ENCODE measurements at regions not wholly inside any gene's neighbourhood (a gene's known extent, or its start where the extent isn't known, plus 50 kb on each side); places are given as distances from the start of the nearest gene placed in this dataset.

- 84 to 88% methylated on average over 3 of the region's 3 CpGs for WGBS, 2 donors
- ATAC-seq (ENCODE audit: insufficient read depth, low FRiP score): no peak
Measured at GRCh38 chr6:23319582-23319981, 750.2 kb downstream of the HDGFL1 start.

GRCh38 chr6:23320471-23321015 lies 751.2 kb downstream of the HDGFL1 start:
- ATAC-seq (ENCODE audit: insufficient read depth, low FRiP score) (no peak), DNase-seq (no peak)
- Histone ChIP-seq H3K9ac (ENCODE audit: insufficient read depth in 1 of 2, low read length in 2 of 2) (no peak overlapping the region), H3K27me3 (ENCODE audit: control insufficient read depth in 3 of 3, insufficient read depth in 3 of 3, low read length in 2 of 3) (no peaks in the 10 kb centered on the region), H3K9me3 (ENCODE audit: control insufficient read depth in 4 of 4, insufficient read depth in 3 of 4, low read length in 3 of 4) (no peaks in the 10 kb centered on the region), H3K4me3 (no peak overlapping the region), H3K27ac (ENCODE audit: low read depth in 1 of 2, low read length in 1 of 2) (no peak overlapping the region), H3K36me3 (ENCODE audit: control insufficient read depth in 4 of 4, insufficient read depth in 4 of 4, low read length in 4 of 4) (no peaks in the 10 kb centered on the region), H3K4me1 (ENCODE audit: control insufficient read depth in 5 of 5, insufficient read depth in 5 of 5, low read length in 5 of 5) (peaks cover 0 to 5% (median 0%) of the 10 kb centered on the region in 5 donors)
- WGBS, 2 donors: 93 to 94% methylated on average over 2 of the region's 2 CpGs
- no peak for TF ChIP-seq CTCF (IDR thresholded peaks at IDR 0.05; ENCODE audit: control extremely low read depth, extremely low read depth)

More at GRCh38 chr6:23319582-23319981, 750.2 kb downstream of the HDGFL1 start:
- H3K4me3 ChIP-seq: no peak overlapping the region
- peaks cover 0 to 2% (median 0%) of the 10 kb centered on the region in 5 donors for H3K4me1 ChIP-seq (ENCODE audit: control insufficient read depth in 5 of 5, insufficient read depth in 5 of 5, low read length in 5 of 5)
- no peak for TF ChIP-seq CTCF (IDR thresholded peaks at IDR 0.05; ENCODE audit: control extremely low read depth, extremely low read depth)
- no peaks in the 10 kb centered on the region for H3K27me3 ChIP-seq (ENCODE audit: control insufficient read depth in 3 of 3, insufficient read depth in 3 of 3, low read length in 2 of 3)
- no peak for DNase-seq
- no peaks in the 10 kb centered on the region for H3K9me3 ChIP-seq (ENCODE audit: control insufficient read depth in 4 of 4, insufficient read depth in 3 of 4, low read length in 3 of 4)
- no peaks in the 10 kb centered on the region for H3K36me3 ChIP-seq (ENCODE audit: control insufficient read depth in 4 of 4, insufficient read depth in 4 of 4, low read length in 4 of 4)
- H3K27ac ChIP-seq (ENCODE audit: low read depth in 1 of 2, low read length in 1 of 2): no peak overlapping the region
- H3K9ac ChIP-seq (ENCODE audit: insufficient read depth in 1 of 2, low read length in 2 of 2): no peak overlapping the region

GRCh38 chr6:23323897-23324296 lies 754.5 kb downstream of the HDGFL1 start:
- no peak for TF ChIP-seq CTCF (IDR thresholded peaks at IDR 0.05; ENCODE audit: control extremely low read depth, extremely low read depth)
- no peak overlapping the region for H3K4me3 ChIP-seq
- no peaks in the 10 kb centered on the region for H3K36me3 ChIP-seq (ENCODE audit: control insufficient read depth in 4 of 4, insufficient read depth in 4 of 4, low read length in 4 of 4)
- no peaks in the 10 kb centered on the region for H3K27me3 ChIP-seq (ENCODE audit: control insufficient read depth in 3 of 3, insufficient read depth in 3 of 3, low read length in 2 of 3)
- peaks cover 0 to 5% (median 0%) of the 10 kb centered on the region in 5 donors for H3K4me1 ChIP-seq (ENCODE audit: control insufficient read depth in 5 of 5, insufficient read depth in 5 of 5, low read length in 5 of 5)
- whole genome bisulfite sequencing, 2 donors: 61 to 82% methylated on average over 4 of the region's 4 CpGs
- no peak for ATAC-seq (ENCODE audit: insufficient read depth, low FRiP score)
- H3K9me3 ChIP-seq (ENCODE audit: control insufficient read depth in 4 of 4, insufficient read depth in 3 of 4, low read length in 3 of 4): no peaks in the 10 kb centered on the region
- no peak overlapping the region for H3K9ac ChIP-seq (ENCODE audit: insufficient read depth in 1 of 2, low read length in 2 of 2)
- H3K27ac ChIP-seq (ENCODE audit: low read depth in 1 of 2, low read length in 1 of 2): no peak overlapping the region
- peak in 2 of 3 donors; percentile 8 to 42 for DNase-seq

GRCh38 chr6:23325065-23325464 lies 755.7 kb downstream of the HDGFL1 start:
- Histone ChIP-seq H3K27me3 (ENCODE audit: control insufficient read depth in 3 of 3, insufficient read depth in 3 of 3, low read length in 2 of 3) (no peaks in the 10 kb centered on the region), H3K4me3 (no peak overlapping the region), H3K27ac (ENCODE audit: low read depth in 1 of 2, low read length in 1 of 2) (no peak overlapping the region), H3K36me3 (ENCODE audit: control insufficient read depth in 4 of 4, insufficient read depth in 4 of 4, low read length in 4 of 4) (no peaks in the 10 kb centered on the region), H3K9me3 (ENCODE audit: control insufficient read depth in 4 of 4, insufficient read depth in 3 of 4, low read length in 3 of 4) (no peaks in the 10 kb centered on the region), H3K9ac (ENCODE audit: insufficient read depth in 1 of 2, low read length in 2 of 2) (no peak overlapping the region), H3K4me1 (ENCODE audit: control insufficient read depth in 5 of 5, insufficient read depth in 5 of 5, low read length in 5 of 5) (peaks cover 0 to 5% (median 0%) of the 10 kb centered on the region in 5 donors)
- TF ChIP-seq CTCF (IDR thresholded peaks at IDR 0.05; ENCODE audit: control extremely low read depth, extremely low read depth): no peak
- WGBS, 2 donors: 88 to 90% methylated on average over 3 of the region's 3 CpGs
- DNase-seq (no peak), ATAC-seq (ENCODE audit: insufficient read depth, low FRiP score) (no peak)

All from lung (tissue), 11 donors.